Psoas muscle (tissue), 7 donors: ENCODE measurements at regions not wholly inside any gene's neighbourhood (a gene's known extent, or its start where the extent isn't known, plus 50 kb on each side); places are given as distances from the start of the nearest gene placed in this dataset.
"Not testable (repeated sequence)": the region's sequence is repeated elsewhere in the genome, so short reads cannot be mapped to it uniquely, and the experiment has no call there.

Experiments used
- ATAC-seq, 4 donors: fragments of 200-7000 bp; cut with Tn5 transposase; one replicate each; pipeline ENCODE4 v1.9.1; 2020; ENCODE audit warnings: moderate library complexity in 3 of 4, mild to moderate bottlenecking in 2 of 4
- DNase-seq, 2 donors: peaks; one replicate each; pipeline ENCODE4 v3.0.0-alpha.2; 2020
- H3K27ac ChIP-seq: fragments of 200-600 bp; one replicate; pipeline ENCODE4 v1.8.0; 2022
- H3K27me3 ChIP-seq, 3 donors: fragments of 200-600 bp in 1 of 3; one replicate each; pipeline versions ENCODE4 v1.6.1 to v1.8.0; 2013 to 2022; ENCODE audit warnings: low read length in 2 of 3, mild to moderate bottlenecking in 2 of 3, moderate library complexity in 1 of 3; ENCODE audit not compliant: insufficient read depth in 3 of 3
- H3K36me3 ChIP-seq, 2 donors: fragments of 200-600 bp in 1 of 2; one replicate each; pipeline versions ENCODE4 v1.6.1 to v1.8.0; 2013 to 2022; ENCODE audit warnings: low read depth in 1 of 2, mild to moderate bottlenecking in 1 of 2, moderate library complexity in 1 of 2; ENCODE audit not compliant: insufficient read depth in 1 of 2
- H3K4me1 ChIP-seq: fragments of 200-600 bp; one replicate; pipeline ENCODE4 v1.8.0; 2022
- H3K4me3 ChIP-seq: fragments of 200-600 bp; one replicate; pipeline ENCODE4 v1.8.0; 2022; ENCODE audit warnings: mild to moderate bottlenecking
- H3K9me3 ChIP-seq: fragments of 200-600 bp; one replicate; pipeline ENCODE4 v1.8.0; 2022
- WGBS, 3 donors: extraction: QIAGEN DNeasy Blood & Tissue Kit; methylation state at CpG; one replicate each; pipeline versions ENCODE4 v1.1.6 to v1.1.7; 2013; 5-methylcytosine and 5-hydroxymethylcytosine counted together
- intact Hi-C, 2 donors: fragments of 100-400 bp; cut with DNase I; formaldehyde crosslinking; loops; one replicate each; pipeline versions ENCODE4 v1.11.0 to v1.14.2; 2022
- TF ChIP-seq, protein P1 (sequence below): fragments of 200-600 bp; IDR thresholded peaks from one replicate; pipeline ENCODE4 v1.8.0; 2022; ENCODE audit warnings: antibody characterized with exemption
- donor health status: healthy with polysubstance abuse.
- donor health status: DM: no; HTN: no; CAD: no; lungs with moderate emphysema.
- donor health status: Bipolar disorder and iron deficiency.
- donor health status: healthy.
- donor health status: DM: yes; HTN: yes; CAD: no.
- donor health status: DM: no; HTN: no; CAD: no.
- donor health status: DM: yes; HTN: yes; CAD: no.

DNA sequence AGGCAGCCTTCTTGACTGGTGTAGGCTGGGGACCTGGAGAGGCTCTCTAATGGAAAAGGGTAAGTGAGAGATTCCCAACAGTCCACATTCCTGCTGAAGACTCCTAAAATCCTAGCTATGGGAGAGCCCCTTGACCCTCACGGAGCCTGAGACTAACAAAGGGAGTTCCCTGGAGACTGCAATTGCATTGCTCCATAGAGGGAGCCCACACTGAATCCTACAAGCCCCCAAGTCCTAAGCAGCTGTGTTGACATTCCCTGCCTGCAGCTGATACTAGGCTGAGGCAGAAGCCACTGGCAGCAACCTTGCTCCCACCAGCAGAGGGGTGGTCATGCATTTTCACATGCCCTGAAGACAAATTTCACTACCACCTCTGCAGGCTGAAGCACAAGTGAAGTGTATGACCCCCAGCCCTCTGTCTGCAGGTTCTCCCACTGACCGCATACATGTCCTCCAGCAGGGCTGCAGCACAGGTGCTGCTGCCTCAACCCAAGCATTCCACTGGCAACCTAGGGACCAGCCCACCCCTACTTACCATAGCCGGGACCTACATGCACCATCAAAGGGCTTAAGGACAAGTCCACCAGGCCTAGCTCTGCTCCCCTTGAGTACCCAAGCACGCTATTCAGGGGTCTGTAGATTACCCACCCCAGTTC is 130.3 kb upstream of the SLC13A1 start:
- 81 to 85% (median 82%) methylated on average over 4 of the region's 4 CpGs for WGBS, 3 donors
- Histone ChIP-seq H3K4me3 (no peak overlapping the region), H3K27me3 (no peaks in the 10 kb centered on the region), H3K4me1 (no peaks in the 10 kb centered on the region), H3K36me3 (no peaks in the 10 kb centered on the region), H3K9me3 (peaks cover 5% of the 10 kb centered on the region), H3K27ac (no peak overlapping the region)
- TF ChIP-seq, protein P1, sequence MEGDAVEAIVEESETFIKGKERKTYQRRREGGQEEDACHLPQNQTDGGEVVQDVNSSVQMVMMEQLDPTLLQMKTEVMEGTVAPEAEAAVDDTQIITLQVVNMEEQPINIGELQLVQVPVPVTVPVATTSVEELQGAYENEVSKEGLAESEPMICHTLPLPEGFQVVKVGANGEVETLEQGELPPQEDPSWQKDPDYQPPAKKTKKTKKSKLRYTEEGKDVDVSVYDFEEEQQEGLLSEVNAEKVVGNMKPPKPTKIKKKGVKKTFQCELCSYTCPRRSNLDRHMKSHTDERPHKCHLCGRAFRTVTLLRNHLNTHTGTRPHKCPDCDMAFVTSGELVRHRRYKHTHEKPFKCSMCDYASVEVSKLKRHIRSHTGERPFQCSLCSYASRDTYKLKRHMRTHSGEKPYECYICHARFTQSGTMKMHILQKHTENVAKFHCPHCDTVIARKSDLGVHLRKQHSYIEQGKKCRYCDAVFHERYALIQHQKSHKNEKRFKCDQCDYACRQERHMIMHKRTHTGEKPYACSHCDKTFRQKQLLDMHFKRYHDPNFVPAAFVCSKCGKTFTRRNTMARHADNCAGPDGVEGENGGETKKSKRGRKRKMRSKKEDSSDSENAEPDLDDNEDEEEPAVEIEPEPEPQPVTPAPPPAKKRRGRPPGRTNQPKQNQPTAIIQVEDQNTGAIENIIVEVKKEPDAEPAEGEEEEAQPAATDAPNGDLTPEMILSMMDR, result no peak
- intact Hi-C loops, result no loop called here
- DNase-seq (no peak), ATAC-seq (no peak)

DNA sequence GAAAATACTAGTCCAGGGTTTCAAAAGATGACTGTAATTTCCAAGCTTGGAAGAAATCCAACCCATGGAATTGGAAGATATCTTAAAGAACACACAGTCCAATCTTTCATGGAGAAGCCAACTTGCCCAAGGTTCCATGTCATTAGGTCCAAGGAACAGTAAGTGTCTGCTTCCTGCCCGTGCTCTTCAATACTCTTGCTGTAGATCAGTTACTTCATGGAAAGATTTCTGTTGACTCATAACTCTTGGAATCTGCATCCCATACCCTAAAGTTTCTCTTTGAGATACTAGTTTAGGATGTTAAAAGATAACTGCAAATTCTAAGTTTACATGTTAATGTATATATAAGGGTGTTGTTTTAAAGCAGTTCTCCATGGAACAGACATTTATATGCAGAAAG is 127.9 kb upstream of the SLC13A1 start:
- WGBS, 3 donors, result 74 to 90% (median 88%) methylated on average over 1 of the region's 1 CpG
- H3K4me3 ChIP-seq, result no peak overlapping the region

DNA sequence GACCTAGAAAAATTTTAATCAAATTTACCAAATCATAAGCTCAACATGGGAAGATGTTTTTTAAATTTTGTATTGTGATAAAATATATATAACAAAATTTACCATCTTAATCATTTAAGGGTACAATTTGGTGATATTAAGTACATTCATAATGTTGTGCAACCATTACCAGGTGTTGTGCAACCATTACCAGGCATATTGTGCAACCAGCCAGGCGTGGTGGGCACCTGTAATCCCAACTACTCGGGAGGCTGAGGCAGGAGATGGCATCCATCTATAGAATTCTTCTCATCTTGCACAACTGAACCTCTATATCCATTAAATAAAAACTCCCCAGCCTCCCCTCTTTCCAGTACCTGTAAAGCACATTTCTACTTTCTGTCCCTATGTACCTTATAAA is 124.5 kb upstream of the SLC13A1 start:
- no peaks in the 10 kb centered on the region for H3K36me3 ChIP-seq
- DNase-seq, result no peak
- intact Hi-C loops, result no loop called here
- no peak for ATAC-seq
- H3K27ac ChIP-seq, result no peak overlapping the region
- H3K27me3 ChIP-seq, result no peaks in the 10 kb centered on the region
- no peaks in the 10 kb centered on the region for H3K4me1 ChIP-seq
- WGBS, 3 donors, result 43 to 55% (median 53%) methylated on average over 2 of the region's 2 CpGs
- TF ChIP-seq, protein P1, result no peak
- H3K4me3 ChIP-seq, result no peak overlapping the region
- peaks cover 2% of the 10 kb centered on the region for H3K9me3 ChIP-seq

More for the DNA sequence above, 127.9 kb upstream of the SLC13A1 start:
- intact Hi-C loops, result no loop called here
- H3K36me3 ChIP-seq, result no peaks in the 10 kb centered on the region
- no peaks in the 10 kb centered on the region for H3K27me3 ChIP-seq
- no peak for DNase-seq
- H3K9me3 ChIP-seq, result peaks cover 5% of the 10 kb centered on the region
- TF ChIP-seq, protein P1, result no peak
- ATAC-seq, result no peak
- no peaks in the 10 kb centered on the region for H3K4me1 ChIP-seq
- no peak overlapping the region for H3K27ac ChIP-seq

DNA sequence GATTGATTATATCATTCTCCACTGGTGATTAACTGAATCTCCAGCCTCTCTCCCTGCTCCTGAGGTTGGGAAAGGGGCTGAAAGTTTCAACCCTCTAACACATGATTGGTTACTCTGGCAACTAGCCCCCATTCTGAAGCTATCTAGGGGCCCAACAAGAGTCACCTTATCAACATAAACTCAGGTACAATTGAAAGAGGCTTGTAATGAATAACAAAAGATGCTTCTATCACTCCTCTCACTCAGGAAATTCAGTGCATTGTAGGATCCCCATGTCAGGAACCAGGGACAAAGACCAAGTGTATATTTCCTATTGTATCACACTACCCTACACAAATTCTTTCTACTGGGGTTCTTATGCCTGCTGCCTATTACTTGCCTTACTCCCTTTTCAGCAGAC is 123.9 kb upstream of the SLC13A1 start:
- Histone ChIP-seq H3K36me3 (no peaks in the 10 kb centered on the region), H3K9me3 (peaks cover 2% of the 10 kb centered on the region), H3K4me1 (no peaks in the 10 kb centered on the region), H3K27me3 (no peaks in the 10 kb centered on the region), H3K27ac (no peak overlapping the region), H3K4me3 (no peak overlapping the region)
- TF ChIP-seq, protein P1, result no peak
- DNase-seq (no peak), ATAC-seq (no peak)
- intact Hi-C loops, result no loop called here

DNA sequence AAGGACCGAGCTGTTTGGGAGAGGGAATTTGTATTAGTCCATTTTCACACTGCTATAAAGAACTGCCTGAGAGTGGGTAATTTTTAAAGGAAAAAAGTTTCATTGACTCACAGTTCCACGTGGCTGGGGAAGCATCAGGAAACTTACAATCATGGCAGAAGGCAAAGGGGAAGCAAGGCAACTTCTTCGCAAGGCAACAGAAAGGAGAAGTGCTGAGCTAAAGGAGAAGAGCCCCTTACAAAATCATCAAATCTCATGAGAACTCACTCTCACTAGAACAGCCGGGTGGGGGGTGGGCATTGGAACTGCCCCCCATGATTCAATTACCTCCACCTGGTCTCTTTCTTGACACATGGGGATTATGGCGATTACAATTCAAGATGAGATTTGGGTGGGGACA is 121.8 kb upstream of the SLC13A1 start:
- H3K4me1 ChIP-seq, DNase-seq, H3K27ac ChIP-seq, H3K4me3 ChIP-seq, H3K36me3 ChIP-seq, ATAC-seq, H3K27me3 ChIP-seq, H3K9me3 ChIP-seq, intact Hi-C loops: not testable (repeated sequence)
- WGBS, 3 donors, result 79 to 89% (median 79%) methylated on average over 5 of the region's 5 CpGs
